ENCODE measurements at regions not wholly inside any gene's neighbourhood (a gene's known extent, or its start where the extent isn't known, plus 50 kb on each side); places are given as distances from the start of the nearest gene placed in this dataset.

DNA sequence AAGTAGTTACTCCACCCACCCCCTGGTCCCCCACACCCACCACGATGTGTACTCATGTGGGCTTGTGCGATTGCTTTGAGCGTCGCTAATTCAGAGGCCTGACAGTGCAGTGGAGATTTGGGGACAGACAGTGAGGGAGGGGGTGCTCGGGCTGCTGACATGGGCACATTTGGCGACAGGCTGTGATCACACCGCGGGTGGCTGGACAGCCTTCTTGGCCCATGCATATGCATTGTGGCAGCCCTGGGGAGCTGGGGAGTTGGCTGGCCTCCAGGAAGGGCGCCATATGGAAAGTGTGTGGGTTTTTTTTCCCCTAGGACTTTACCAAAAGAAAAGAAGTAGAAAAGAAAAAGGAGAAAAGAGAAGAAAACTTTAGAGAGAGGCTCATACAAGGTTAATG, 275.5 kb upstream of the N4BP1 start:
- DNase-seq, result no peak

DNA sequence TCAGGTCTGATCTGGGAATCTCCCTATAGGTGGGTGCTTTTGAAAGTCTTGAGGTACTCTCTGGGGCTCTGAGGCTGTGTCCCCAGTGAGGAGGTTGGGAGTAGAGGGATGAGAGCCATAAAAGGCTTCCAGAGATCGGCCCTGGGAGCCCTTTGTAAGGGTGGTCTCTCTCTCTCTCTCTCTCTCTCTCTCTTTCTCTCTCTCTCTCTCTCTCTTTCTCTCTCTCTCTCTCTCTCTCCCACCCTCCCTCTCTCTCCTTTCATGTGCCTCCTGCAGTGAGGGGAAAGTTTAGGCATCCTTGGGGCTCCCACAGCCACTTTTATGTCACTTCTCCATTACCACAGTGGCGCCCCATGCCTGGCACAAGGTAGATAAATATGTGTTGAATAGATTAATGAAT, 271.3 kb upstream of the N4BP1 start:
- DNase-seq, result no peak

DNA sequence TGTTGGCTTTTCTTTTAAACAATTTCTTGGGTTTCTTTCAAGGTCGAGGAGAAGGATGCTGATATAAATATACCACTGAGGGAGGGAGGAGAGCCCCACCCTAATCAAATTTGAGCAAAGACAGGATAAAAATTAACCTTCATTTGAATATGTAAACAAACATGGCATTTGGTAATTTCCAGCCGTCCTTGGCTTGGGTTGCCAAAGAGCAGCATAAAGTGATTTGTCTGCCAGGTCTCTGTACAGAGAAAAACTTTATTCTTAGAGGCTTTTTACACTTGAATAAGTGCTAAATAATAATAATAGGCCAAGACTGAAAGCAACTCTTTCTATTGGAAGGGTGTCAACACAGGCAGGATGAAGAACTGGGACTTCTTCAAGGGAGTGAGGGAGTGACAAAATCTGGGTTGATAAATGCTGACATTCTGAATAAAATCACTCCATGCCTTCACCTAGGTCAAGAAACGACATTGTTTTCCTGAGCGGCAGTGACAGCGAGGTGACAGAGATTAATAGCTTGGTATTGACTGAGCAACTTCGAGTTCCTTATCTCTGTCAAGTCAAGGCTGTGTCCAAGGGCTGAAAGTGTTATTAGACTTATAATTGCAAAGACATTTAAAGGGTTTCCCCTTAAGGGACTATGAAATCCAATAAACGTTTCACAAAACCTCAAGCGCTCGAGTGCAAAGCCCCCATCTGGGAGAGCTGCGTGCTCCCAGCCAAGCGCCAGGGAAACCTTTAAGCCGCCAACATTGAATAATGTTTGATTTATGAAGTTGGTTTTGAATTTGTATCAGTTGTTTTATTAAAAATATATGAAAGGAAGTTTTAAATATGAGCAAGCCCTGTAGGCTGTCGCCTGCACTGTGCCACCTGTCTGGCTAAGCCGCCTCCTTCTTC, 269.5 kb upstream of the N4BP1 start:
- no peak for DNase-seq

DNA sequence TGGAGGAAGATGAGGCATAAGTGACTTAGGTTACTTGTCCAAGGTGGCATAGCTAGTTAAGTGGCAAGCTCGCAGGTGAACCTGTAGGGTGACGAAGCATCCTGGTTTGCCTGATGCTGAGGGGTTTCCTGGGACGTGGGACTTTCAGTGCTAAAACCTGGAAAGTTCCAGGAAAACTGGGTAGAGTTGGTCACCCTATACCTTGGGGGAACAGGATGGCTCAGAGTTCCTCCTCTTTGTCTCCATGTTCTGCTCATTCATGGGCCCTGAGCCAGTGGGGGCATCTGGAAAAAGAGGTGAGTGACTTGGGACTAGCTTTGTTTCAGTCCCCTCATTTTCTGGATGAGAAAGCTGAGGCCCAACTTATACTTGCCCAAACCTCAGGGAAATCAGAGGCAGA, 268.0 kb upstream of the N4BP1 start:
- no peak for DNase-seq

DNA sequence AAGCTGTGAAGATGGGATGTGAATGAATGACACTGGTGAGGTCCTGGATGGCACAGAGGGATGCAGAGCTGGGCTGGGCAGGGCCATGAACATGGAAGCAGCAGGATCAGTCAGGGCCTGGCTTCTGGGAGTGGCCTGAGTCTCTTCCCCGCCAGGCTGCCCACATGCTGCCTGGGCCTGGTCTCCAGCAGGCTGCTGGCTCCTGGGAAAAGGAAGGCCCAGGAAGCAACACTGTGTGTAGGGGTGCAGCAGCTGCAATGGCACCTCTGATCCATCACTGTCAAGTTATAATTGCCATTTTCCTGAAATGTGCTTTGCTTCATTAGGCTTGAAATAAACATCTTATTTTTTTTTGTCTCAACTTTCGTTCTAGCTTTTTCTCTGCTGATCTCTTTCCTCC, 260.2 kb upstream of the N4BP1 start:
- no peak for DNase-seq

GRCh38 chr16:48865520-48865919, 255.5 kb upstream of the N4BP1 start:
- no peak for DNase-seq

DNA sequence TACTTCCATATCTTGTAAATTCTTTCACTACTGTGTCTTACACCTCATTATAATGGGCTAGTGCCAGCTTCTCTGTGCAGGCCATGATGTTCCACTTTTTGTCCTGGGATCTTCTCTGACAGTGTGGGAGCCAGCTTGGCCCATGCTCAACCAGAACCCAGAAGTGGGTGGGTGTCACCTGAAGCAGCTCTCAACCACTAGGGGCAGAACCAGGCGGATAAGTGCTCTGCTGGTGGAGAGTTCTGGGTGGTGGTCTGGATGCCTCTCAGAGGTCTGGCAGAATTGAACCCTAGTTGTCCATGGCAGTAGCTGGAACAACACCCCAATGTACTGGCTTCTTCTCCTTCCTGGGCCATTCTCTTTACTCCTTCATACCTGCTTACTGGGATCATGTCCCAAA, 254.1 kb upstream of the N4BP1 start:
- no peak for DNase-seq

- no peak for DNase-seq
Measured at GRCh38 chr16:48862087-48862532, 252.1 kb upstream of the N4BP1 start.

DNA sequence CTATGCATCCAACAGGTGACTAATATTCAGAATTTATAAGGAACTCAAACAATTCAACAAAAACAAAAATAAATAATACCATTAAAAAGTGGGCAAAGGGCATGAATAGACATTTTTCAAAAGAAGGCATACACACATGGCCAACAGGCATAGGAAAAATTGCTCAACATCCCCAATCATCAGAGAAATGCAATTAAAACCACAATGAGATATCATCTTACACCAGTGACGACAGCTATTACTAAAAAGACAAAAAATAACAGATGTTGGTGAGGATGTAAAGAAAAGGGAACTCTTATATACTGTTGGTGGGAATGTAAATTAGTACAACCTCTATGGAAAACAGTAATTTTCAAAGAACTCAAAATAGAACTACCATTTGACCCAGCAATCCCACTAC, 250.4 kb upstream of the N4BP1 start:
- no peak for DNase-seq

- DNase-seq, result no peak
Measured at GRCh38 chr16:48852951-48853350, 243.0 kb upstream of the N4BP1 start.

- no peak for DNase-seq
Measured at GRCh38 chr16:48852458-48852857, 242.5 kb upstream of the N4BP1 start.

GRCh38 chr16:48850097-48850770, 240.3 kb upstream of the N4BP1 start:
- DNase-seq, result no peak

GRCh38 chr16:48846277-48846676, 236.3 kb upstream of the N4BP1 start:
- no peak for DNase-seq

DNA sequence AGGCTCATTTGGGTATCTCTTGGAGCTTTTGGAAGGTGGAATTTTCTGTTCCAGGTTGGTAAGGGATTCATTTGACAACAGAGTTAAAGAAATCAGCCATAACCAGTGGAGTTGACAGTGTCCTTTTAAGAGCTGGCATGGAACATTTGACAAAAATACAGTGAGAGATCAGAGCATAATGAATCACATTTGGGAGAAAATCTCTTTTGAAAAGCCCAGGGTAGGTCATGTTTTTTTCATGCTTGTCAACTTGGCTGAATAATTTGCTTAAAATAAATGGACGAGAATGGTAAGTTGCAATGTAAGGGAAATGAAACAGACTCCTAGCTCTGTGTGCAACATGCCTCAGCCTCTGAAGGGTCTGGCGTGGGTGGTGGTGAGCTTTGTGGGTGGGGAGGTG, 235.3 kb upstream of the N4BP1 start:
- DNase-seq, result no peak

GRCh38 chr16:48838349-48838748, 228.4 kb upstream of the N4BP1 start:
- DNase-seq, result no peak

GRCh38 chr16:48836636-48837035, 226.7 kb upstream of the N4BP1 start:
- no peak for DNase-seq

DNA sequence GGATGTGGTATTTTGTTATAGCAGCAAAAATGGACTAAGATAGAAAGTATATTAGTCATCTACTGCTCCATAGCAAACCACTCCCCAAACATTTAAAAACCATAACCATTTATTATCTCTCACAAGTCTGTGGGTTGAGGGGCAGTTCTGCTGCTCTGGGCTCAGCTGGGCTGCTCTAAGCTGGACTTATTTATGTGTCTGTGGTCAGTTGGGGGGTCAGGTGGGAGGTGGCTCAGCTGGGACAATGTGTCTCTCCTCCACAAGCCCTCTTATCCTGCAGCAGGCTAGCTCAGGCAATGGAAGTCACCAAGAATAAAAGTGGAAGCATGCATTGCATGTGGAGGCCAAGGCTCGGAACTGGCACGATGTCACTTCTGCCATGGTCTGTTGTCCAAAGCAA, 226.1 kb upstream of the N4BP1 start:
- DNase-seq, result no peak

- DNase-seq, result no peak
Measured at GRCh38 chr16:48834576-48834975, 224.6 kb upstream of the N4BP1 start.

DNA sequence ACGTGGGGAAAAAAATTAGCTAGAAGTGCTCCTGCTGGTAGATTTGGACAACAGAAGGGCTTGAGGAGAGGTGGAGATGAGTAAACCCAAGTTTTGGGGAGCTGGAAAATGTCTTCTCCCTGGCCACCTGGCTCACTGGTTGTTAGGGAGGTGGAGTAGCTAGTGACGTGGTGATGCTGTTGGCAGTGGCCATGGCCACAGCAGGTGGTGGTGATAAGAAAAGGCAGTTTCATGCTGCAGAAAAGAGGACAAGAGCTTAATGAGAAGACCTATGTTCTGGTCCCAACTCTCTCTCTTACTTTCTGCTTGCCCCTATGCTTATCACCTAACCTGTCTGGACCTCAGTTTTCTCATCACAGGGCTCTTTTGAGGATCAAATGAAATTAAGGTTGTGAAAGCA, 223.5 kb upstream of the N4BP1 start:
- DNase-seq, result no peak

DNA sequence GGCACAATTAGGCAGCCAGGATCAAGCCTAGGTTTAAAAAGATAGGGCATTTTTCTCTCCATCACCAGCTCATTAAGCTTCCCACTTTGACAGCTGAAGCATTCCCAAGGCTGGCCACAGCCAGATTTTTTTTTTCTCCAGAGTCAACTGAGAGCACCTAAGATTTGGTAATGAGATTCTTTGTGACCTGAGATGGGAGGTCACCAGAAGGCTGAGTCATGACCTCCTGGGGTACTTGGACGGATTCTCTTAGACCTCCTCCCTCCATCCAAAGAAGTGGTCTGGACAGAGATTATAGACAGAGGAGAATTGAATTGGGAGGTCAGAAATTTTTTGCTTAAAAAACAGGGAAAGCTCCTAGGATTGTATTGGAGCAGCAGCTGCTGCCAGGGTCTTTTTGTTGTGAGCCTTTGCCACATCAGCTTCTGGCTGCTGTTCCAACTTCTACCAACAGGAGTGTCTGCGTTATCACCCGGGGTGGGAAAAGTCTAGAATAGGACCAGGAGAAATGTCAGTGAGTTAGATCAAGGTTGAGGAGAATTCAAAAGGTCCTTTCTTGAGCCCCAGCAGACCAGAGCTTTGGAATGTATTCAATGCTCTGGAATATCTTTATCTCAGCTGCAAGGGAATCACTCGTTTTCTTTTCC, 221.2 kb upstream of the N4BP1 start:
- DNase-seq, result no peak

DNA sequence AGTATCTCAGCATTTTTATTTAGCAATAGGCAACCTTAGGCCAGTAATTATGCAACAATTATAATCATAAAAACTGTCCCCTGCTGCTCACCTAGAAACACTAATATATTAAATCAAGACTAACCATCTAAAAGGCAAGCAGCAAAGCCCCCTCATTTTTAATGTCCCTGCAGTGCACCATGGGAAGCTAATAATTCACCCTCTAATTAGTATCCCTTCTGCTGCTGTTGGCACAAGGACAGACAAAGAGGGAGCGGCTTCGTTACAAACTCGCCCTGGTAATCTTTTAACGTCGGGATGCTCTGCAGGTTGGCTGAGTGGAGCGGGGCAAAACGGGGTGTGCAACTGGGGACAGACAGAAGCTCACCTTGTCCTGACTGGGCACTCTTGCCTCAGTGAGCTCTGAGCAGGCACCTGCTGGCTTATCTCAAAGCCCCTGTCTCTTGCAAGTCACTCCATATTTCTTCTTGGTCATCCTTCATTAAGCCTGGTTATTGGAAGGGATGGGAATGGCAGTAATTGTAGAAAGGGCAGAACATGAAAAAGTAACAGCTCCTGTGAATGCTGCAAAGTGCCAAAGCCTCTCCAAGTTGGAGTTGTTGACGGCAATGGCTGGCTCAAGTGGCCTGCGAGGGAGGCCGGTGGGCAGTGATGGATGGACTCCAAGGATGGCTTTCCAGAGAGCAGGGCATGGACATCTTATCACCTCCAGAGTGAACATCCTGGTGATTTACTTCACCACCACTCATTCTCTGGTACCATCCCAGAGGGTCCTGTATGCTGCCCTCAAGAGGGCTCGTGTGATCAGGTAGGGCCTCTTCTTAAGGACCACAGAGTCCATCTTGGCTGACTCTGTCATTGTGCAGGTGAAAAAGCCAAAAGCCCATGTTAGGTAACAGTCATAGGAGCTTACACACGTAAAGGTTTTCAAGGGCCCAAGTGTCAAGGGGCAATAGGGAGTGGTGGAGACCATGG, 219.6 kb upstream of the N4BP1 start:
- no peak for DNase-seq

GRCh38 chr16:48824271-48824670, 214.3 kb upstream of the N4BP1 start:
- DNase-seq, result no peak

Data from occipital lobe (tissue), 1 donor.